LNCaP clone FGC (cell line): ENCODE measurements at regions not wholly inside any gene's neighbourhood (a gene's known extent, or its start where the extent isn't known, plus 50 kb on each side); places are given as distances from the start of the nearest gene placed in this dataset.

ENCODE experiments used
- DNase-seq: peaks from one replicate; pipeline ENCODE4 v3.0.0-alpha.2; 2011; ENCODE audit warnings: low read depth
- H3K4me3 ChIP-seq: 2 replicates; pipeline ENCODE4 v1.5.1; 2011; ENCODE audit warnings: mild to moderate bottlenecking, low read depth, low read length, control low read depth
- CTCF ChIP-seq: IDR thresholded peaks from 2 replicates; pipeline ENCODE4 v1.5.1; 2012; ENCODE audit warnings: mild to moderate bottlenecking; ENCODE audit not compliant: control insufficient read depth, insufficient read depth; ENCODE audit errors: extremely low read depth

- no peak for DNase-seq
- H3K4me3 ChIP-seq: no peak overlapping the region
Measured at GRCh38 chr18:59787998-59788790, 91.0 kb upstream of the CCBE1 start.

GRCh38 chr18:59784694-59785093 lies 87.5 kb upstream of the CCBE1 start:
- H3K4me3 ChIP-seq: no peak overlapping the region
- no peak for TF ChIP-seq CTCF

More at GRCh38 chr18:59787998-59788790, 91.0 kb upstream of the CCBE1 start:
- no peak for TF ChIP-seq CTCF

GRCh38 chr18:59783138-59783537 lies 85.9 kb upstream of the CCBE1 start:
- no peak overlapping the region for H3K4me3 ChIP-seq
- peak; percentile 40 for DNase-seq
- peak; percentile 76 for TF ChIP-seq CTCF

More at GRCh38 chr18:59784694-59785093, 87.5 kb upstream of the CCBE1 start:
- no peak for DNase-seq

- TF ChIP-seq CTCF: no peak
- H3K4me3 ChIP-seq: no peak overlapping the region
- no peak for DNase-seq
Measured at GRCh38 chr18:59779979-59780378, 82.8 kb upstream of the CCBE1 start.

- TF ChIP-seq CTCF: no peak
- no peak for DNase-seq
- no peak overlapping the region for H3K4me3 ChIP-seq
Measured at GRCh38 chr18:59778434-59778833, 81.2 kb upstream of the CCBE1 start.

GRCh38 chr18:59777636-59778035 lies 80.4 kb upstream of the CCBE1 start:
- no peak for DNase-seq
- H3K4me3 ChIP-seq: no peak overlapping the region
- TF ChIP-seq CTCF: no peak
